H1 (cell line): ENCODE measurements at regions not wholly inside any gene's neighbourhood (a gene's known extent, or its start where the extent isn't known, plus 50 kb on each side); places are given as distances from the start of the nearest gene placed in this dataset.

Experiments
- CTCF ChIA-PET: fragments of 300-600 bp; sonication (Branson Sonifier 250); formaldehyde crosslinking; loops from one replicate; lab custom pipeline; 2021; ENCODE audit not compliant: partially characterized antibody; lab: Charles Lee
- POLR2A ChIA-PET: fragments of 300-600 bp; sonication (Branson Sonifier 250); formaldehyde crosslinking; loops from one replicate; lab custom pipeline; 2021; ENCODE audit warnings: inconsistent platforms; ENCODE audit not compliant: partially characterized antibody; lab: Charles Lee
- DNase-seq, 2 experiments: peaks; one replicate each; pipeline versions ENCODE4 v3.0.0 to v3.0.0-alpha.2; 2010 to 2022; ENCODE audit warnings: low spot score in 2 of 2, low read depth in 1 of 2, mixed read lengths in 1 of 2
- FAIRE-seq: peaks from 2 replicates; lab custom pipeline; 2011; peaks lifted over from hg19 to GRCh38; lab: Jason Lieb, UNC
- H2AFZ ChIP-seq: 2 replicates; pipeline ENCODE4 v1.8.1; 2012; ENCODE audit warnings: low read length, inconsistent platforms
- H2AK5ac ChIP-seq: 2 replicates; pipeline ENCODE4 v1.6.1; 2013; ENCODE audit warnings: low read depth, low read length
- H2BK120ac ChIP-seq: replicated peaks from 2 replicates; pipeline ENCODE3; 2013; ENCODE audit warnings: low read depth, low read length, inconsistent platforms
- H2BK12ac ChIP-seq: 2 replicates; pipeline ENCODE4 v1.6.1; 2013; ENCODE audit warnings: low read depth, low read length
- H2BK15ac ChIP-seq: 2 replicates; pipeline ENCODE4 v1.6.1; 2013; ENCODE audit warnings: low read length
- H2BK20ac ChIP-seq: 2 replicates; pipeline ENCODE4 v1.6.1; 2013; ENCODE audit warnings: low read length
- H2BK5ac ChIP-seq: 2 replicates; pipeline ENCODE4 v1.6.1; 2013; ENCODE audit warnings: low read depth, low read length
- H3K14ac ChIP-seq: 2 replicates; pipeline ENCODE4 v1.6.1; 2013; ENCODE audit warnings: inconsistent platforms; ENCODE audit not compliant: insufficient read length
- H3K18ac ChIP-seq: 2 replicates; pipeline ENCODE4 v1.6.1; 2013; ENCODE audit warnings: low read length; ENCODE audit errors: extremely low read depth
- H3K23ac ChIP-seq: 2 replicates; pipeline ENCODE4 v1.6.1; 2013; ENCODE audit warnings: inconsistent platforms; ENCODE audit not compliant: insufficient read length
- H3K23me2 ChIP-seq: 2 replicates; pipeline ENCODE4 v1.6.1; 2013; ENCODE audit warnings: low read depth, low read length
- H3K27ac ChIP-seq: 2 replicates; pipeline ENCODE4 v1.6.1; 2011; ENCODE audit warnings: low read depth, low read length, inconsistent platforms
- H3K27me3 ChIP-seq, 4 experiments: replicated peaks in 1 of 4; 1 replicate in 1 of 4; 2 replicates in 3 of 4; pipeline versions ENCODE4 v1.6.1 to v1.8.1; 2011 to 2013; ENCODE audit warnings: low read length in 3 of 4, mild to moderate bottlenecking in 3 of 4, inconsistent platforms in 2 of 4, mixed read lengths in 2 of 4, moderate library complexity in 1 of 4; ENCODE audit not compliant: control insufficient read depth in 3 of 4, insufficient read depth in 3 of 4; ENCODE audit errors: extremely low read depth in 1 of 4
- H3K36me3 ChIP-seq, 4 experiments: 2 replicates each; pipeline versions ENCODE4 v1.6.1 to v1.8.1; 2011 to 2013; ENCODE audit warnings: mild to moderate bottlenecking in 4 of 4, low read length in 3 of 4, moderate library complexity in 2 of 4, control low read depth in 1 of 4, inconsistent platforms in 1 of 4; ENCODE audit not compliant: insufficient read depth in 4 of 4, control insufficient read depth in 2 of 4
- H3K4ac ChIP-seq: replicated peaks from 2 replicates; pipeline ENCODE3; 2013; ENCODE audit warnings: low read length, low read depth, mixed read lengths, inconsistent platforms; ENCODE audit not compliant: insufficient read length
- H3K4me1 ChIP-seq, 4 experiments: replicated peaks in 1 of 4; 1 replicate in 1 of 4; 2 replicates in 3 of 4; pipeline versions ENCODE4 v1.6.1 to v1.8.1; 2011 to 2013; ENCODE audit warnings: low read length in 3 of 4, inconsistent platforms in 2 of 4, mixed read lengths in 1 of 4; ENCODE audit not compliant: insufficient read depth in 4 of 4, control insufficient read depth in 3 of 4
- H3K4me2 ChIP-seq, 2 experiments: 2 replicates each; pipeline versions ENCODE4 v1.6.1 to v1.8.1; 2011 to 2013; ENCODE audit warnings: low read depth in 2 of 2, low read length in 2 of 2, control low read depth in 1 of 2, inconsistent platforms in 1 of 2, mild to moderate bottlenecking in 1 of 2; ENCODE audit not compliant: insufficient read depth in 1 of 2
- H3K4me3 ChIP-seq, 4 experiments: fragments of 200-600, 300-600 bp in 1 of 4; sonication (generic), shearing (Covaris generic), sonication (Bioruptor Twin) in 1 of 4; 2 replicates each; pipeline versions ENCODE4 v1.5.1 to v1.8.1; 2011 to 2016; ENCODE audit warnings: low read length in 4 of 4, low read depth in 3 of 4, control low read depth in 2 of 4, inconsistent platforms in 2 of 4, mild to moderate bottlenecking in 2 of 4, mixed read lengths in 1 of 4, moderate library complexity in 1 of 4; ENCODE audit not compliant: insufficient read depth in 2 of 4; ENCODE audit errors: extremely low read depth in 1 of 4
- H3K56ac ChIP-seq: replicated peaks from 2 replicates; pipeline ENCODE3; 2013; ENCODE audit warnings: low read depth, mild to moderate bottlenecking, mixed read lengths, low read length, inconsistent platforms; ENCODE audit not compliant: insufficient read length
- H3K79me1 ChIP-seq: 2 replicates; pipeline ENCODE4 v1.6.1; 2013; ENCODE audit warnings: low read depth, low read length, control low read depth
- H3K79me2 ChIP-seq, 2 experiments: 2 replicates each; pipeline versions ENCODE4 v1.6.1 to v1.8.1; 2012 to 2013; ENCODE audit warnings: low read length in 2 of 2, mild to moderate bottlenecking in 2 of 2, inconsistent platforms in 1 of 2; ENCODE audit not compliant: insufficient read depth in 2 of 2, control insufficient read depth in 1 of 2
- H3K9ac ChIP-seq, 4 experiments: replicated peaks in 1 of 4; 1 replicate in 1 of 4; 2 replicates in 3 of 4; pipeline versions ENCODE4 v1.6.1 to v1.8.1; 2011 to 2013; ENCODE audit warnings: low read depth in 3 of 4, low read length in 3 of 4, control low read depth in 2 of 4, mild to moderate bottlenecking in 2 of 4, moderate library complexity in 2 of 4, inconsistent platforms in 1 of 4; ENCODE audit errors: extremely low read depth in 1 of 4
- H3K9me3 ChIP-seq, 2 experiments: 2 replicates each; pipeline versions ENCODE4 v1.6.1 to v1.8.1; 2012 to 2013; ENCODE audit warnings: mild to moderate bottlenecking in 2 of 2, moderate library complexity in 2 of 2, control low read depth in 1 of 2, inconsistent platforms in 1 of 2, low read depth in 1 of 2, low read length in 1 of 2, mixed read lengths in 1 of 2; ENCODE audit not compliant: insufficient read depth in 2 of 2
- H4K20me1 ChIP-seq, 2 experiments: replicated peaks in 1 of 2; 2 replicates each; pipeline versions ENCODE3 to v1.8.1; 2011 to 2013; ENCODE audit warnings: inconsistent platforms in 2 of 2, low read length in 2 of 2, mild to moderate bottlenecking in 1 of 2; ENCODE audit not compliant: insufficient read depth in 2 of 2, control insufficient read depth in 1 of 2
- H4K5ac ChIP-seq: 2 replicates; pipeline ENCODE4 v1.6.1; 2013; ENCODE audit warnings: low read length, low read depth, mixed read lengths, inconsistent platforms; ENCODE audit not compliant: insufficient read length
- H4K8ac ChIP-seq: 2 replicates; pipeline ENCODE4 v1.8.0; 2013; ENCODE audit warnings: mild to moderate bottlenecking, moderate library complexity, low read length, inconsistent platforms; ENCODE audit not compliant: insufficient read depth; ENCODE audit errors: extremely low read depth
- H4K91ac ChIP-seq: replicated peaks from 2 replicates; pipeline ENCODE3; 2013; ENCODE audit warnings: low read length, mixed read lengths, inconsistent platforms; ENCODE audit not compliant: insufficient read length
- CHD2 ChIP-seq: IDR thresholded peaks from 2 replicates; pipeline ENCODE4 v1.6.1; 2012; ENCODE audit warnings: low read length, improper control_type of control experiment
- EZH2 ChIP-seq: fragments of 200-600 bp; sonication (generic); IDR thresholded peaks from 2 replicates; pipeline ENCODE4 v1.7.1; 2012; ENCODE audit warnings: low read depth, mild to moderate bottlenecking, moderate library complexity, low read length, inconsistent platforms; ENCODE audit not compliant: severe bottlenecking
- KDM1A ChIP-seq: fragments of 200-600, 300-600 bp; sonication (generic); IDR thresholded peaks from 2 replicates; pipeline ENCODE4 v1.7.1; 2016; ENCODE audit warnings: mild to moderate bottlenecking, low read length, borderline replicate concordance
- MAFK ChIP-seq: IDR thresholded peaks from 2 replicates; pipeline ENCODE4 v1.6.1; 2012; ENCODE audit warnings: low read depth, mild to moderate bottlenecking, improper control_type of control experiment, low read length
- WGBS, 2 experiments: shearing (Covaris generic) in 1 of 2; methylation state at CpG; one replicate each; pipeline versions ENCODE4 v1.1.6 to v1.1.7; 2013 to 2015; ENCODE audit warnings: low lambda C conversion rate in 2 of 2, mixed read lengths in 2 of 2, inconsistent platforms in 1 of 2, low coverage in 1 of 2, missing lambda C conversion rate in 1 of 2; ENCODE audit not compliant: insufficient replicate concordance in 2 of 2, insufficient coverage in 1 of 2, insufficient read length in 1 of 2; ENCODE audit errors: extremely low coverage in 1 of 2, missing lambda C conversion rate in 1 of 2; 5-methylcytosine and 5-hydroxymethylcytosine counted together
- TF ChIP-seq, protein P1 (sequence below): IDR thresholded peaks from 2 replicates; pipeline ENCODE4 v1.6.1; 2011; ENCODE audit warnings: low read length, improper control_type of control experiment

DNA sequence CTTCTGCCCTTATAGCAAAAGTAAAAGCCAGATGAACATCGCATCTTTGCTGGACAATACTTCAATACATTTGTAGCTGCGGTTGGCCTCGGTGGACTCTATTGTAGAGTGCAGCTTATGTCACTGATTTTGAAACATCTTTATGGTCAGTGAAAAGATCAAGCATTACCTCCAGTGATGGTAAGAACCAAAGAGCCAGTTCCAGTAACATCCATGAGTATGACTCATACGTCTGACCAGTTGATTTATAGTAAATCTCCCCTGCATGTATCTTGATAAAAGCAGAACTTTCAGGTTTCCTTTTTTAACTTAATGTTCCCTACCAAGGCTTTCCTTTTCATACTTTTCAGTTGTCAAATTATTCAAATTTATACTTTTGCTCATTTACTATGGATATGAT, 119.2 kb upstream of the HNRNPA3 start:
- no peak overlapping the region for H3K4me2 ChIP-seq
- DNase-seq: no peak
- CTCF ChIA-PET: no interaction called here
- no peak overlapping the region for H3K23ac ChIP-seq
- H3K14ac ChIP-seq: no peak overlapping the region
- H3K9ac ChIP-seq: no peak overlapping the region
- no peaks in the 10 kb centered on the region for H3K79me2 ChIP-seq
- H2AFZ ChIP-seq: no peak overlapping the region
- no peak for FAIRE-seq
- no peak overlapping the region for H3K18ac ChIP-seq
- H2BK15ac ChIP-seq: no peak overlapping the region
- H3K4me1 ChIP-seq: no peaks in the 10 kb centered on the region
- no peaks in the 10 kb centered on the region for H3K9me3 ChIP-seq
- H3K27me3 ChIP-seq: no peaks in the 10 kb centered on the region
- no peak overlapping the region for H2BK120ac ChIP-seq
- H2AK5ac ChIP-seq: no peak overlapping the region
- no peaks in the 10 kb centered on the region for H3K36me3 ChIP-seq
- no peak overlapping the region for H4K5ac ChIP-seq
- H3K27ac ChIP-seq: no peak overlapping the region
- no peak overlapping the region for H3K4ac ChIP-seq
- H3K56ac ChIP-seq: no peak overlapping the region
- H4K8ac ChIP-seq: no peak overlapping the region
- H2BK12ac ChIP-seq: no peak overlapping the region
- H4K20me1 ChIP-seq: no peaks in the 10 kb centered on the region
- no peak overlapping the region for H3K4me3 ChIP-seq
- H4K91ac ChIP-seq: no peak overlapping the region
- no peaks in the 10 kb centered on the region for H3K23me2 ChIP-seq
- POLR2A ChIA-PET: no interaction called here
- no peaks in the 10 kb centered on the region for H3K79me1 ChIP-seq
- no peak overlapping the region for H2BK5ac ChIP-seq
- no peak overlapping the region for H2BK20ac ChIP-seq
- WGBS, 2 experiments: 91% methylated on average over 4 of the region's 4 CpGs; no CpG with 5 or more reads in 1 of the 2 experiments
- TF ChIP-seq, protein P1, sequence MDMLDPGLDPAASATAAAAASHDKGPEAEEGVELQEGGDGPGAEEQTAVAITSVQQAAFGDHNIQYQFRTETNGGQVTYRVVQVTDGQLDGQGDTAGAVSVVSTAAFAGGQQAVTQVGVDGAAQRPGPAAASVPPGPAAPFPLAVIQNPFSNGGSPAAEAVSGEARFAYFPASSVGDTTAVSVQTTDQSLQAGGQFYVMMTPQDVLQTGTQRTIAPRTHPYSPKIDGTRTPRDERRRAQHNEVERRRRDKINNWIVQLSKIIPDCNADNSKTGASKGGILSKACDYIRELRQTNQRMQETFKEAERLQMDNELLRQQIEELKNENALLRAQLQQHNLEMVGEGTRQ: no peak
- TF ChIP-seq KDM1A (no peak), MAFK (no peak), CHD2 (no peak), EZH2 (no peak)
